Retinal pigment epithelial cell (primary cell): ENCODE measurements at regions not wholly inside any gene's neighbourhood (a gene's known extent, or its start where the extent isn't known, plus 50 kb on each side); places are given as distances from the start of the nearest gene placed in this dataset.

Experiments used
- DNase-seq: peaks from one replicate; pipeline ENCODE4 v3.0.0-alpha.2; 2010; ENCODE audit warnings: low read depth
- H3K4me3 ChIP-seq: 2 replicates; pipeline ENCODE4 v1.5.1; 2011; ENCODE audit warnings: mild to moderate bottlenecking, low read length, control low read depth, moderate library complexity
- TF ChIP-seq, protein P1 (sequence below): conservative IDR thresholded peaks from 2 replicates; pipeline ENCODE4 v1.5.1; 2011; ENCODE audit warnings: low read depth, low read length, control low read depth, inconsistent platforms

DNA sequence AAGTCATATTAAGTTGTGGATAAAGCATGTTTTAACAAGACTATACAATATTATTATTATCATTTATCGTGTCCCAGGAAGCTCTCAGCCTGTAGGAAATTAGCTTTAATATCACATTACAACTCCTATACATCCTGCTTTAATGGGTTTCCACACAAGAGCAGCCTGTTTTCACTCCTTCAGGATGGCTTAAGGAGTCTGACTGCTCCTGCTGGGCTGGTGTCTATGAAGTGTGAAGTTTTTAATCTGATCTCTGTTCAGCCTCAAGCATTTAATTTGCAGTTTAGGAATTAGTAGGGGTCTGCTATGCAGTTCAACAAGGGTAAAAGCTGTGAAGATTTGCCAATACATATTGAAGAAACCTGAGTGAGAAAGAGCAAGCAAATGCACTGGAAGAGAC is 653.4 kb upstream of the LRRC4C start:
- DNase-seq, result no peak
- TF ChIP-seq, protein P1, sequence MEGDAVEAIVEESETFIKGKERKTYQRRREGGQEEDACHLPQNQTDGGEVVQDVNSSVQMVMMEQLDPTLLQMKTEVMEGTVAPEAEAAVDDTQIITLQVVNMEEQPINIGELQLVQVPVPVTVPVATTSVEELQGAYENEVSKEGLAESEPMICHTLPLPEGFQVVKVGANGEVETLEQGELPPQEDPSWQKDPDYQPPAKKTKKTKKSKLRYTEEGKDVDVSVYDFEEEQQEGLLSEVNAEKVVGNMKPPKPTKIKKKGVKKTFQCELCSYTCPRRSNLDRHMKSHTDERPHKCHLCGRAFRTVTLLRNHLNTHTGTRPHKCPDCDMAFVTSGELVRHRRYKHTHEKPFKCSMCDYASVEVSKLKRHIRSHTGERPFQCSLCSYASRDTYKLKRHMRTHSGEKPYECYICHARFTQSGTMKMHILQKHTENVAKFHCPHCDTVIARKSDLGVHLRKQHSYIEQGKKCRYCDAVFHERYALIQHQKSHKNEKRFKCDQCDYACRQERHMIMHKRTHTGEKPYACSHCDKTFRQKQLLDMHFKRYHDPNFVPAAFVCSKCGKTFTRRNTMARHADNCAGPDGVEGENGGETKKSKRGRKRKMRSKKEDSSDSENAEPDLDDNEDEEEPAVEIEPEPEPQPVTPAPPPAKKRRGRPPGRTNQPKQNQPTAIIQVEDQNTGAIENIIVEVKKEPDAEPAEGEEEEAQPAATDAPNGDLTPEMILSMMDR, result no peak
- H3K4me3 ChIP-seq, result no peak overlapping the region

DNA sequence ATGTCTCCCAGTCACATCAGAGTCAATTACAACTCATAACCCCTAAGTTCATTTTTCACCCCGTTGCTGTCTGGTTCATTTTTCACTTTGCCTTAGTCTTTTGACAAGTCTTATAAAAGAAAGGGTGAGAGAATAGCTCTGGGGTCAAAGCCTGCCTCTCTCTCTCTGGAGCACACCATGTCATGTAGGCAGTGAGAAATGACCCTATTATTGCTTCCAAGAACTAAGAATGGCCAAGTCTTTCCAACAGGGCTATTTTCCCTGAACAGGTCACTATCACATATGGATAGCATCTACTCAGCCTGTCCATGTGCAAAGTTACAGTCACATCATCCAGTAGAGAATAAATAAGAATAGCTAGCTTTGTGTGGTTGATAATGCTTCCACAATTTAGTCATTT is 655.5 kb upstream of the LRRC4C start:
- TF ChIP-seq, protein P1, result no peak
- no peak overlapping the region for H3K4me3 ChIP-seq
- no peak for DNase-seq

DNA sequence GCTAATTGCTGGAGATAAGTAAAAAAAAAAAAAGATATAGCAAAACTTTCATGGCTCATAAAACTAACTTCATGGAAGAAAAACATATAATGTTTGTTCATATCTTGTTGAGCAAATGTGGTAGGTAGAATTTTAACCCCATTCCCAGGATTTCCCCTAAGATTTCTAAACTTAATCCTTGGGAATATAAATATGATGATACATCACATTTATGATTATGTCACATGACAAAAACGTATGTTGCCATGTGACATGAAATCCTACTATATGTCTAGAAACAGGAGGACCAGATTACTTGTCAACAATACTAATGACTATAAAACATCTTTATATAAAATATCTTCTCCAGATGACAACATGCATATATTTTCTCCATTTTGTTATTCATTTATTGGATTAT is 679.0 kb upstream of the LRRC4C start:
- DNase-seq, result no peak
- TF ChIP-seq, protein P1, result no peak
- H3K4me3 ChIP-seq, result no peak overlapping the region

DNA sequence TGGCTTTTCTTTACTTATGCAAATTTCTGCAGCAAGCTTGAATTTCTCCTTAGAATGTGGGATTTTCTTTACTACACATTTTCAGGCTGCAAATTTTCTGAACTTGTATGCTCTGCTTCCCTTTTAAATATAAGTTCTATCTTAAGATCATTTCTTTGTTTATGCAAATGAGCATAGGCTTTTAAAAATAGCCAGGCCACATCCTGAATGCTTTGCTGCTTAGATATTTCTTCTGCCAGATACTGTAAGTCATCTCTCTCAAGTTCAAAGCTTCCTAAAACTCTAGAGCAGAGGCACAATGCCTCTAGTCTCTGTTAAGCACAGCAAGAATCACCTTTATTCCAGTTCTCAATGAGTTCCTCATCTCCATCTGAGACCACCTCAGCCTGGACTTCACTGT is 685.9 kb upstream of the LRRC4C start:
- TF ChIP-seq, protein P1, result no peak
- DNase-seq, result no peak
- H3K4me3 ChIP-seq, result no peak overlapping the region

DNA sequence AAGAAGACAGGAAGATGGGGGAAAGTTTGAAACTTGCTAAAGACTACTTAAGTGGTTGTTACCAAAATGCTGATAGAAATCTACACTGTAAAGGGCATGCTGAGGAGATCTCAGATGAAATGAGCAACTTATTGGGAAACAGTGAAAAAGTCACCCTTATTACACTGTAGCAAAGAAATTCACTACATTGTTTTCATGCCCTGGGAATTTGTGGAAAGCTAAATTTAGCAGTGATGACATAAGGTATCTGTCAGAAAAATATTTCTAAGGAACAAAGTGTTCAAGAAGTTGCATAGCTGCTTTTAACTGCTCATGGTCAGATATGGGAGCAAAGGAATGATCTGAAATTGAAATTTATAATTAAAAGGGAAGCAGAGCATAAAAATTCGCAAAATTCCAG is 702.4 kb upstream of the LRRC4C start:
- TF ChIP-seq, protein P1, result no peak
- H3K4me3 ChIP-seq, result no peak overlapping the region
- no peak for DNase-seq

DNA sequence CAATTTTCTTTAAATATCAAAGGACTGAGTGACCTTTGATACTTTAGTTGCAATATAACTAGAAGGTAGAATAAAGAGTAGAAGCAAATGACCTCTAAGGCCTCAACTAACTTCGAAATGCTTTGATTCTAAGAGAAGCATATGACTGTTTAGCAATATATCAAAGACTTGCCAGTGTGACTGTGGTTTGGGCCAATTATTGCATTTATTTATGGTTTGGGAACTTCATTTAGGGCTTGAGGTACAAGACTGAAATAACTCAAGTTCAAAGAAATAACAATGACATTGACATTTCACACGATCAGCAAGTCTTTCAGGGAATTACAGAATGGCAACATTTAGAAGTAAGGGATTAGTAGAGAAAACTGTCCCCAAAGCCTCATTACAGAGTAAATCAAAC is 709.7 kb upstream of the LRRC4C start:
- no peak for DNase-seq
- no peak overlapping the region for H3K4me3 ChIP-seq
- TF ChIP-seq, protein P1, result no peak

DNA sequence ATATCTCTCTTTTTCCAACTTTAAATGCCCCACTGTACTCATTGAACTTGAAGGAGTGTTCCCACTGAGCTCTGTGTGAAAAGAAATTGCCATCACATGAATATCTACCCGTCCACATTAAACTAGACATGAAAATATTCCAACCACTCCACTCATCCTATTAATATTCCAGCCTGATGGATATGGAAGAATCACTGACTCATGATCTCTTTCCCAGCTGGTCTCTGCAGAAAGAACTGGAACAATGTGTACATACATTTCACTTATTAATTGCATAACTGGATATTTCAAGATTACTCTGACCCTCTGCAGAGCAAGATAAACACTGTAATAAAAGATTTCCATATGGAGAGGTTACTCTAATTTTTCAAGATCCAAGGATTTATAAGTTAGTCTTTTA is 711.1 kb upstream of the LRRC4C start:
- TF ChIP-seq, protein P1, result no peak

More for the DNA sequence above, 711.1 kb upstream of the LRRC4C start:
- no peak for DNase-seq
- no peak overlapping the region for H3K4me3 ChIP-seq
